ENCODE measurements at regions not wholly inside any gene's neighbourhood (a gene's known extent, or its start where the extent isn't known, plus 50 kb on each side); places are given as distances from the start of the nearest gene placed in this dataset.
"Not testable (repeated sequence)": the region's sequence is repeated elsewhere in the genome, so short reads cannot be mapped to it uniquely, and the experiment has no call there.

DNA sequence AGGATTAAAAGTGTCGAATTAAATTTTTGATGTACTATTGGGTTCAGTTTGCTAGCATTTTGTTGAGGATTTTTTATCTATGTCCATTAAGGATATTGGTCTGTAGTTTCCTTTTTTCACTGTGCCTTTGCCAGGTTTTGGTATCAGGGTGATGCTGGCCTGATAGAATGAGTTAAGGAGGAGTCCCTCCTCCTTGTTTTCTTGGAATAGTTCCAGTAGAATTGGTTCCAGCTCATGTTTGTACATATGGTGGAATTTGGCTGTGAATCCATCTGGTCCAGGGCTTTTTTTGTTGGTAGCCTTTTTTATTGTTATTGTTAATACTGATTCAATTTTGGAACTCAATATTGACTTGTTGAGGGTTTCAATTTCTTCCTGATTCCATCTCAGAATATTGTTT, 141.8 kb downstream of the SIM1 start:
- no peak for DNase-seq

DNA sequence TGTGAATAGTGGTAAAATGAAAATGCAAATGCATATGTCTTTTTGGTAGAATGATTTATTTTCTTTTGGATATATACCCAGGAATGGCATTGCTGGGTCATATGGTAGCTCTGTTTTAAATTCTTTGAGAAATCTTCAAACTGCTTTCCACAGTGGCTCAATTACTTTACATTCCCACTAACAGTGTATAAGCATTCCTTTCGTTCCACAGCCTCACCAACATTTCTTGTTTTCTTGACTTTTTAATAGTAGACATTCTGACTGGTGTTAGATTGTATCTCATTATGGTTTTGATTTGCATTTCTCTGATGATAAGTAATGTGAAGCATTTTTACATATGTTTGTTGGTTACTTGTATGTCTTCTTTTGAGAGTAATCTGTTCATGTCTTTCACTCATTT, 144.0 kb downstream of the SIM1 start:
- no peak for DNase-seq

DNA sequence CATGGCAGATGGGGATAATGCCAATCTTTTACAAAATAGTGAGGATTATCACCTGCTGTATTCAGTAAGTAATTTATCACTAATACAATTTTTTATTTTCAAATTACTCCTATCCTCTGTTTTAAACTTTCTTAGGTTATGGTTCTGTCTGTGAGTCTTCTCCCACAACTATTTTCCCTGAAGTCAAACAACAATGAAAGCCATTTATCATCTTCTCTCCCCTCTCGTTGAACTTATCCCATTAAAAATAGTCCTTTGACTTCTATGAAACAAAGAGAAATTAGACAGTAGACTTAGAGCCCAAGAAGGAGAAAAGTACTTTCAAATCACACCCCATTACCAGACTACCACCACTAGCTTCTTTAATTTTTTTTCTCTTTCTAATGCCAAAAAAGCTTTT, 147.7 kb downstream of the SIM1 start:
- no peak for DNase-seq

DNA sequence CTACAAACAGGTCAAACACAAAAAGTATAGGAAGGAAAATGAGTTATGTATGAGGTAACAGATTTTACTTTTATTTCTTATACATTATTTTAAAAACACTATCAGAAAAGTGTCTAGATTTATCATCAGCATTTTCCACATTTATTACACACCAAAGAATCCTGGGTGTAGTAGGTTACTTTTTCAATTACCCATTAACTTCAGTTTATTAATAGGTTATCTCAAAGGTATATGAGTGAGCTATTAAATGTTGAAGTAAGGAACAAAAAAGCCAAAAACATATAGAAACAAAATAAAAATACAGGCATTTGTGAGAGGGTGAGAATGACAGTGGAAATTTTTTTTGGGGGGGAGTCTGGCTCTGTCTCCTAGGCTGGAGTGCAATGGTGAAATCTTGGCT, 150.5 kb downstream of the SIM1 start:
- no peak for DNase-seq

DNA sequence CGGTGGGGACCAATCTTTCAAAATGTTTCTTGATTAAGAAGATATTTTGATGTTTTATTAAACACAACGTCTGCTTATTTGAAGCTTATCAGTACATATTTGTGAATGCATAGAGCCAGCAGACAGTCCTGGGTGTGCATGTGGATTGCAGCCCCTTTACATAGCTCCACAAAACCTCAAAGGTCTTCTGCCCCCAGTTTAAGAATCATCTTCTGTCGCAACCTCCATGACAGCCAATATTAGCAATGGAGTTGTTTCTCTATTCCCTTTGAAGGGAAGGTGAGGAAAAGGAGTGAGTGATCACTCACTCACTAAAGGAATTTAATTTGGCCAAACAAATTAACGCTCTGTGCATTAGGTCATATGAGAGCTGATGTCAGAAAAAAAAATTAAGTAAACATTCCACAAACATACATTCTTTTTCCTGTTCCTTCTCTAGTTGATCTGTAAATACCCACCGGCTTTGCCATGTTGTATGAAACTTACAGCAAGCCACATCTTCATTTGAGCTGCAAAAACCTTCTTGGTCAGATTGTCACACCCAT, 152.9 kb downstream of the SIM1 start:
- DNase-seq, result no peak

DNA sequence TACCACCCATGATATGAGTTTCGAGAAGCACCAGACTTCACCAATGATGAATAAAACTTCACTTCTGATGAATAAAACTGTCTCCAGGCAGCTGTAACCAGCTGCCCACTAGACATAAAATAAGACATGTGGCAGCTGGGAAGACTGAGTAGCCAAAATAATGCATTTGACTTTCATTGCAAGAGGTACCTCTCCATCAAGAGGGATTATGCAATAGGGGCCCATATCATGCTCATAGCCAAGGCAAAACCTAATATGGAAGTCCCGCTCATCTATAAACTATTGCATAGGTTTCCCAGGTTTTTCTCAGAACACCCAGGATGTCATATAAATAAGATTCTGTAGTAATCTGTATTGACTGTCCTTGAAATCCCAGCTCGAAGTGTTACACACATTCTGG, 155.5 kb downstream of the SIM1 start:
- DNase-seq, result no peak

DNA sequence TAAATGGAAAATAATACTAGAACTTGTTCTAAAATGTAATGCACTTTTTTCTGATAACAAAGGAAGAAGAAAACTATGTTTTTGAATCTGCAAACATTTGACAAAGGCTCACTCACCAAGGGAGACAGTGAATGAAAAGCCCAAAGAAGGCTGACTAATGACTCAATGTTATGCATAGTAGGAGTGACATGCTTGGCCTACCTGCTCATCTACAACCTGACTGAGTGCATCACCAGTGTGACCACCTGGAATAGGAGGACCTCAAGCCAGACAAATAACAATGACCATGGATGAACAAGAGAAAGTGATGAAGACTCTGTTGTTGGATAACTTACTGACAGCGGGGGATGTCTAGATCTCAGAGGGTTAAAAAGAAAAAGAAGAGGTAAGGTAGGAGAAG, 157.2 kb downstream of the SIM1 start:
- no peak for DNase-seq

DNA sequence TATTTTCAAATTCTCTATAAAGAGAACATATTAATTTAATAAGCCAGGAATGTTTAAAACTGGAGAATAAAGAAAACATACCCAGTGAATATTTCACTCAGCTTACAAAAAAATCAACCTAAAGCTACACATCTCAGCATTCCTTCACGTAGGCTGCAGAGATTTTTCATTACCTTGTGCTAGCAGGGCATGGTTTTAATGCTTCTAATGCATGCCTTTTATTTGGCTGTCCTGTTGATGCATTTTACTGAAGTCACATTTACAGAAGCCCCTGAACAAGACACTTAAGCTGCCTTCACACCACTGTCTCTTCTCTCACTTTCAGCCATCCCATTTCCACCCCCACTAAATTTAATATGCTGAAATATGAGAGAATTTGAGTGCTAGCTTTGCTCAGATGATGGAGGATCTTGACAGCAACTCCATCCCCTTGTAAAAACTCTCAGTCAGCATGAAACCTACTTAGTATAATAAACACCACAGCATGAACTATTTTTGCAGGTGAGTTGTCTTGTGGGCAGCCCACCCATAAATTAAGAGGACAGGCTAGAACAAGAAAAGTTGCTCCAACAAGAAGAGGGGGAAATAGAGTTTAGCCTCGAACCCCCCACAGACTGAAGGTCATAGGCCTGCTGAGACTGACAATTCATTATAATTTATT, 159.4 kb downstream of the SIM1 start:
- no peak for DNase-seq

DNA sequence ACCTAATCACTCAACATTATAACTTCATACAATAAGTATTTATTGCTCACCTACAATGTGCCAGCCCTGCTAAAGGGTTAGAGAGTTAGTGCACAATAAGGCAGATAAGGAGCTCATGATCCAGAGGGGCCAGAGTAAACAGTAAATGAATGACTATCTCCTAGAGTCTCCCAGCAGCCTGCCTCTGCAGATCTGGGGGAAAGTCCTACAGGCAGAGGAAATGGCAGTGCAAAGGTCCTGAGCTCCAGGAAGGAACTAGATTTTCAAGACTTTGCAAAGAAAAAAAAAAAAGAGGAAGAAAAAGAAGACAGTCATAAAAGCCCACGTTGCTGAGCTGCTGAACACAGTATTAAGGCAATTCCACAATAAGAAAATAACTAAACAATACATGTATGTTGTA, 160.1 kb downstream of the SIM1 start:
- no peak for DNase-seq

DNA sequence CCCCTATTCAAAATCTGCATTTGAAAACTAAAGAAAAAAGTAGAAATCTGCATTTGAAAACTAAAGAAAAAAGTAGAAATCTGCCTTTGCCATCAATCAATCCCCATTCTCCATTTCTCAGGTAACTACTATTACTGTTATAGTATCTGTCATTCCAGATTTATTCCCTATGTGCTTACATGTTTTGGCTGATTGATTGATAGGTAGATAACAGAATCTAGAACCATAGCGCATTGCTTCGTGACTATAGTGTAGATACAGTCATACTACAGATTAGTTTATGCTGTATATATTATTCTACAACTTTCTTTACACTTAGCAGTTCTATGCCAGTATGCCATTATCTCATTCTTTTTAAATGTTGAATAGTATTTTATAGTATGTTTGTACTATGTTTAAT, 163.0 kb downstream of the SIM1 start:
- DNase-seq, result no peak

DNA sequence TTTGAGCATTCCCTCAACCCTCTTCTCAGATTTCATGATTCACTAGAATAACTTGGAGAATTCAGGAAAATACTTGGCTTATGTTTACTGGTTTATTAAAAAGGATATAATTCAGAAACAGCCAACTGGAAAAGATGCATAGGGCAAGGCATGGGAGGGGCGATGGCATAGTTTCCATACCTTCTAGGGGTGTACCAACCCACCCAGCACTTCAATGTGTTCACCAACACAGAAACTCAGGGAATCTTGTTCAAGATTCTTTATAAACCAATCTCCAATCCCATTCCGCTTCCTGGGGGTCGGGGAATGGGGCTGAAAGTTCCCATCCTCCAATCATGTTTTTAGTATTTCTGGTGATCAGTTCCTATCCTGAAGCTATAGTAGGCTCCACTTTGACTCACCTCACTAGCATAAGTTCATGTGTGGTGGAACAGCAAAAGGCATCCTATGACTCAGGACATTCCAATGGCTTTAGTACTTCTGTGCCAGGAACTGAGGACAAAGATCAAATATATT, 164.4 kb downstream of the SIM1 start:
- no peak for DNase-seq

DNA sequence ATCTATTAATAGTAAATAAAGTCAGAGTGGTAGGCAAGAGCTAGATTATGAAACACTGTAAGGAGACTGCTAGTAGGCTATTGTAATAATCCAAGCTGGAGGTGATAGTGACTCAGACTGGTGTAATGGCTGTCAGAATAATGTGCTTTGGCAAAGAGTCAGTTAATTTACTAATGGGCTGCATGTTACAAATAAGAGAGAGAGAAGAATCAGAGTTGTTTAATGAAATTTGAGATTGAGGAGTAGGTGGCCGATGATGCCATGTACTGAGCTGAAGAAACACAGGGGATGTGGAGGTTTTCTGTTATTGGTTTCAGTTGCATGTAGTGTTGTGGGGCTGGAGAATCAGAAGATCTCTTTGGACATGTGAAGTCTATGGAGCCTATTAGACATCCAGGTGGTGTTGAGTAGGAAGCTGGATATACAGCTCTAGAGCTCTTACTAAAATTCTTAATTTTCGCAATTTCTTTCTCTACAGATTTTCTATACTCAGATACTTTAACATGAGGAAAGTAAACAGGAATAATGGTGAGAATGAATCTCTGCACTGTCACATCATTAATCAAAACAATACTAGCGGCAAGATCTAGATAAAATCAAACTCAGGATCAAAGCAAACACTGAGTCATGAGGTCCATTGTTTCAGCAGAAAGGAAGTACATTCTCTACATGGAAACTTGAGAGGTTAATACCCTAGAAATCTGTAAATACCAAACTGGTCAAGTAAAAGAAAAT, 167.7 kb downstream of the SIM1 start:
- no peak for DNase-seq

DNA sequence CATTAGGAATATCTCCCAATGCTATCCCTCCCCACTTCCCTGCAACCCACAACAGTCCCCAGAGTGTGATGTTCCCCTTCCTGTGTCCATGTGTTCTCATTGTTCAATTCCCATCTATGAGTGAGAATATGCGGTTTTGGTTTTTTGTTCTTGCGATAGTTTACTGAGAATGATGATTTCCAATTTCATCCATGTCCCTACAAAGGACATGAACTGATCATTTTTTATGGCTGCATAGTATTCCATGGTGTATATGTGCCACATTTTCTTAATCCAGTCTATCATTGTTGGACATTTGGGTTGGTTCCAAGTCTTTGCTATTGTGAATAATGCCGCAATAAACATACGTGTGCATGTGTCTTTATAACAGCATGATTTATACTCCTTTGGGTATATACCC, 169.5 kb downstream of the SIM1 start:
- DNase-seq, result not testable (repeated sequence)

DNA sequence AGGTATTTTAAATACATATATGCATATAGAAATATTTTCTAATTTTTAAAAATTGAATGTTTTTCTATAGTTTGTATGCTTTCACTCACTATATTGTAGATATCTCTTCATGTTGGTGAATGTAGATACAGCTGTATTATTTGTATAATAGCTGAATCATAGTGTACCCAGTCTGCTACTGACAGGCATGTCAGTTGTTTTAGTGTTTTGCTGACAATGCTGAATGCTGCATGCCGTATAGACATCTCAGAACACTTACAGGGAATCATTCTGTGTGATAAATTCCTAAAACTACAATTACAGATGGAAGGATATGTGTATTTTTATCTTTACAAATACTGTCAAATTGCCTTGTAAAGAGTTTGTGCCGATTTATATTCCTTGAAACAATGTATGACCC, 175.4 kb downstream of the SIM1 start:
- no peak for DNase-seq

DNA sequence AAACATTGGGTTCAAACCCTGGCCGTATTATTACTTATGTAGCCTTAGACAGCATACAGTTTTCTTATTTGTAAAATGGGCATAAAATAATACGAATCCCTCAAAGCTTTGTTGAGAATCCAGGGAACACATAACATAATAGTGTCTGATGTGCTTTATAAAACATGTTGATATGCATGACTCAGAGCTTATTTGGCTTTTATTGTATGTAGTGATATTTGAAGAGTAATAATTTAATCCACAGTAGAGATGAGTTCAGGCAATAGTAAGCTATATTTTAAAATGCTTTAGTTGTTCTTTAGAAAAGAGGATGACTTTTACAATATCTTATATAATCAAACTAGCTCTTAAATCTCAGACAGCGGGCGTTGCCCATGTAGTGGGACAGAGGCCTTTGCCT, 176.4 kb downstream of the SIM1 start:
- DNase-seq, result no peak

DNA sequence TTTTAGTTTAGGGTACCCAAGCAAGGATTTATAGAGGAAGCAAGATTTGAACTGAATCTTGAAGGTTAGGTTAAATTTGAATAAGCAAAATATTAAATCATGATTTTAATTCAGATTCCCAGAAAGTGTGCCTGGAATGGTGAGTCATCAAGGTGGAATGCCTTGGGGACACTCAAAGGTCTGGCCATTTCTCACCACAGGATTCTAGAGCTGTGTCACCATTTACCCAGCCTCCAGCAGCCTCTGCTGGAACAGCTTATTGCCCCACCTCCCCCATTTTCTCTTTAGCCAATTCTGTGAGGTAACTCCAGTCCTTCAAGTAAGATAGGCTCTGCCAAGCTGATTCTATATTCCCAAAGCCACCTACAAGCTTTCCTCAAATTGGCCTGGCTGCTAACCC, 181.4 kb downstream of the SIM1 start:
- DNase-seq, result no peak

DNA sequence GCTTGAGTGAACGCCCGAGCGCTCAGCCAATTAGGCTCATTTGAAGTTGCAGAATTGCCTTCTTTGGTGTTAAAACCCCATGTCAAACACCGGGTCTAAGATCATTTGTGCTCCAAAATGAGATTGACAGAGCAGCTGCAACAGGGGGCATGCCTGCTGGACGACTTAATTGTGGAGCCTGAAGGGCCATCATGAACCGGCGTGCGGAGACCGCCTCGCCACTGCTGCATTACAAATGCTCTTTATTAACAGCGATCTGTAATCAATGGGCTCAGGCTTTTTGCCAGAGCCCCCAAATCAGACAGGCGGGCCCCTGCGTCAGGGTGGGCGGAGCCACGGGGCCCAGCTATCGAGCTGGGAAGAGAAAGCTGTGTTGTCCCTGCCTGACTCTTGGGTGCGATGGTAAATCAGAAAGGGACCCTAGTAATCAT, 183.2 kb downstream of the SIM1 start:
- peak; percentile 60 for DNase-seq

DNA sequence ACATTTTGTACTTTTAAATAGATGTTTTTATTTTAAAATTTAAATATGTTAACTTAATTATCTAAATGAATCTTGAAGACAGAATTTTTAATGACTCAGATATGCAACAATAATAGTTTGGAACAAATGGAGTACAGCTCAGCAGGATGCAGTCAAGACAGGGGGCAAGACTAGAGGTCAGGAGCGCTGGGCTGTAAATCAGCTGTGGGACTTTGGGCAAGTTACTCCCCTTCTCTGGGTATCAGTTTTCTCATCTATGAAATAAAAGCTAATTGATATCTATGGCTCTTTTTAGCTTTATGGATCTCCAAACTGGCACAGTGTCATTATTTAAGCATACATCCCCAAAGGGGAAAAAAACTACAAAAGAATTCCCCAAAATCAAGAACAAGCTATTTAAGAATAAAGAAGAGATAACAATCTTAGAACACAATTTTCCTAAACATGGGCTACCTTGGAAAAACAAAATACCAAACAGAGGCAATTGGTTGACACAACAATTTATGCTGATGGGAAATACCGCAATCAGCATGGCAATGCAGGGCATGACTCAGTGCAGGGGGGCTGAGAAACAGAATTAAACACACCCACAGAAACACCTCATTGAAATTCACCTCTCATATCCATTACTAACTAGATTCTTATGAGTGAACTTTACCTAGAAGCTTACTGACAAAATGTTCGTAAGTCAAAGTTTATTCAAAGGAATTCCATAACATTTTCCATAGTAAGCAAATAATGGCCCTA, 188.2 kb downstream of the SIM1 start:
- DNase-seq, result no peak

DNA sequence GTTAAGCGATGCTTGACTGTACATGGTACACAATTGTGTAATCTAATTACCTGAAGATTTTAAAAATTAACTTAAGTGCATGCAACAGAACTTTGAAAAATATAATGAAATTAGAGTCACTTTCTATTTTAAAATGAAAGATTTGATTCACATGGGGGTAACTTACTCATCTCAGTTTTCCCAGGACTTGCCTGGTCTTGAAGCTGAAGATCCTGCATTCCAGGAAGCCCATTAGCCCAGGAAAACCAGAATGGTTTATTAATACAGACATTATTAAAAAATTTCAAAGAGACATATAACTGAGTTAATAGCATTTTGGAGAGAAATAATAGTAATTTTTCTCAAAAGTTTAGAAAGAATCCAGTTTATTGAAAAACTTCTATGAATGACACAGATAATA, 190.6 kb downstream of the SIM1 start:
- no peak for DNase-seq

DNA sequence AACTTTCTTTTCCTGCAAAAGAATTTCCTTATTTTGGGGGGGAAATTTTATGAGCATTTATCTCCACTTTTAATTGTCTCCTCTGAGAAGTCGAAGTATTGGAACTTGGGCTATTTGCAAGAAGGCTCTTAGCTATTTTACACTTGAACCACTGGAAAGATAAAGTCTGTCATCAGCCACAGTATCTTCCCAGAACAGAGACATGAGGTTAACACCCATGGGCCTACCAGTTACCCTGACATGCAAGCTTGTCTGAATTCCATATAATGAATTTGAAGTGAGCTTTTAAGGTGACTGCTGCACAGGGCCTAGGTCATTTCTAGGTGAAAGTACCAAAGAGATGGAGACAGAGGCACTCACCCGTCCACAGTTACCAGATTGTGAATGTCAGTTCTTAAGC, 193.1 kb downstream of the SIM1 start:
- DNase-seq, result no peak

DNA sequence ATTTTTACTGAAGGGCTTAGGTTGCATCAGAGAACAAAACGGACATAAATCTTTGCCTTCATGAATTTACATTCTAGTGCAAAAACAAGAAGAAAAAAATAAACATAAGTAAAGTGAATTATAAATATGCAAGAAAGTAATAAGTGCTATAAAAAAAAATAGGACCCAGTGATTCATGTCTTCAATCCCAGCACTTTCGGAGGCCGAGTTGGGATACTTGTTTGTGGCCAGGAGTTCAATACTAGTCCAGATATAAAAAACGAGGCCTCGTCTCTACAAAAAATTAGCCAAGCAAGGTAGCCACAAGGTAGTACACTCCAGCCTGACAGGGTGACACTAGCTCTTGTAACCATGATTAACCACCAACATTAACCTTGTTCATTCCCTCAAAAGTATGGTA, 193.5 kb downstream of the SIM1 start:
- no peak for DNase-seq

DNA sequence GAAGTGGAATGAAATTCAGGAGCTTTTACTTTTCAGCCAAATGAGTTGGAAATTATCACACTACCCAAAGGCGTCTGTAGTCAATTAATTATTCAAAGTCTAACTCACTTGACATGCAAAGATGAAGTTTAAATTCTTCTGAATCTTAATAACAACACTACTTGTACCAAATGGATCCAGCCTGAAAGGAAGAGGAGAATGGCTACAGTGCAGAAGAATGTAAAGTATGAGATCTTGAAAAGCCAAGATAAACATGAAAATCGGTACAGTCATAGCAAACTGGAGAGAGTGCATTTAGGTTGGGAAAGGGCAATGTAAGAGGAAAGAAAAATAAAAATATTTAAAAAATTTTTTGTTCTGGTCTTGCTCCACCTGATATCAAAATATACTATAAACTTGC, 195.5 kb downstream of the SIM1 start:
- no peak for DNase-seq

DNA sequence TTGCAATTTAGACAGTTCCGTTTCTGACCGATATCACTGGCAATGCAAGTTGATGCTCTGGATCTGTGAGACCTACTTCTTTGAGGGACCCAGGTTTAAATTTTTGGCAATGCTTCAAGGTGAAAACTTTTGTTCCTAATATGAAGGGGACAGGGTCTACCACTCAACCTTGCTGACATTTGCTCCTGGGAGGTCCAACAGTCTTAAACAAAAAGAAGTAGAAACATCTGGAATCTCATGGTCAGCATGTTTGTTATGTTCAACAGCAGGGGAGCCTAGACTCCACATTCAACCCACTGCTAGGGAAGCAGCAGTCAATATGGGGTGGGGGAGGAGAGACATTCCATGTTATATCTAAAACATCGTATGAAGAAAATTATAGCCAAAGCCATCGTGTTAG, 196.4 kb downstream of the SIM1 start:
- DNase-seq, result no peak

DNA sequence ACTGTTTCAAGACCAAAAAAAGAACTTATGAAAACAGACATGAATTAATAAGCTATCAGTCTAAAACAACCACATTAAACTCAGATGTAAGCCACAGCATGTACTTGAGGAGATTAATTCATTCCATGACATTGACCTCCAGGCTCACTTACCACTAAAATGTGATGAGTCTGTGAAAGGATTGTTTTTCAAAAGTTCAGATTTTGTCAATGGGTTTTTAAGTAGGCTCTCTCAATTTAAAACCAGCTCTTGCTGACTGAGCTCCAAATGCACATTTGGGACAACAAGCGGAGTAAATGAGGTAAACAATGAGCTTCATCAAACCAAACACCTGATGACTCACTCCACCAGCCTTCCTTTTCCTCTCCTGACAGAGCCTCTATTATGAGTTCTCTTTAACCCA, 197.0 kb downstream of the SIM1 start:
- DNase-seq, result no peak

Measured in right hindlimb (tissue), 1 donor.